CD14-positive monocyte (primary cell): ENCODE measurements at regions not wholly inside any gene's neighbourhood (a gene's known extent, or its start where the extent isn't known, plus 50 kb on each side); places are given as distances from the start of the nearest gene placed in this dataset.
"Not testable (repeated sequence)": the region's sequence is repeated elsewhere in the genome, so short reads cannot be mapped to it uniquely, and the experiment has no call there.

Experiments
- DNase-seq, 3 donors: peaks; one replicate each; pipeline ENCODE4 v3.0.0-alpha.2; 2011 to 2022
- H2AFZ ChIP-seq: 2 replicates; pipeline ENCODE4 v1.6.0; 2012; ENCODE audit warnings: mild to moderate bottlenecking, low read depth, low read length, inconsistent platforms; ENCODE audit not compliant: insufficient read depth, poor library complexity, severe bottlenecking
- H3K27ac ChIP-seq, 2 donors: 1 replicate in 1 of 2; 2 replicates in 1 of 2; pipeline ENCODE4 v1.5.1; 2012 to 2013; ENCODE audit warnings: low read length in 2 of 2, control low read depth in 1 of 2, inconsistent platforms in 1 of 2, low read depth in 1 of 2, mild to moderate bottlenecking in 1 of 2
- H3K27me3 ChIP-seq, 2 donors: one replicate each; pipeline versions ENCODE4 v1.6.0 to v1.6.1; 2011 to 2013; ENCODE audit warnings: low read length in 2 of 2; ENCODE audit not compliant: control insufficient read depth in 2 of 2, insufficient read depth in 2 of 2
- H3K36me3 ChIP-seq, 2 donors: replicated peaks in 1 of 2; 1 replicate in 1 of 2; 2 replicates in 1 of 2; pipeline versions ENCODE4 v1.5.1 to v1.6.1; 2012 to 2013; ENCODE audit warnings: low read length in 2 of 2, control low read depth in 1 of 2, inconsistent platforms in 1 of 2, mild to moderate bottlenecking in 1 of 2; ENCODE audit not compliant: insufficient read depth in 2 of 2, control insufficient read depth in 1 of 2
- H3K4me1 ChIP-seq, 2 donors: 1 replicate in 1 of 2; 2 replicates in 1 of 2; pipeline versions ENCODE4 v1.5.1 to v1.6.1; 2012 to 2013; ENCODE audit warnings: low read length in 2 of 2, control low read depth in 1 of 2, inconsistent platforms in 1 of 2, mild to moderate bottlenecking in 1 of 2, moderate library complexity in 1 of 2; ENCODE audit not compliant: insufficient read depth in 2 of 2, control insufficient read depth in 1 of 2
- H3K4me2 ChIP-seq: replicated peaks from 2 replicates; pipeline ENCODE3; 2012; ENCODE audit warnings: low read length, moderate library complexity, mild to moderate bottlenecking; ENCODE audit not compliant: poor library complexity, severe bottlenecking; ENCODE audit errors: extremely low read depth
- H3K4me3 ChIP-seq, 3 experiments: fragments of 200-600 bp in 1 of 3; sonication (generic) in 1 of 3; replicated peaks in 1 of 3; 1 replicate in 2 of 3; 2 replicates in 1 of 3; pipeline ENCODE4 v1.5.1; 2011 to 2013; ENCODE audit warnings: low read length in 3 of 3, mild to moderate bottlenecking in 3 of 3, control low read depth in 2 of 3, low read depth in 2 of 3, inconsistent platforms in 1 of 3, moderate library complexity in 1 of 3
- H3K79me2 ChIP-seq: 2 replicates; pipeline ENCODE4 v1.6.0; 2012; ENCODE audit warnings: mild to moderate bottlenecking, control low read depth, inconsistent platforms, low read length, moderate library complexity; ENCODE audit not compliant: insufficient read depth
- H3K9ac ChIP-seq: 2 replicates; pipeline ENCODE4 v1.6.0; 2017; ENCODE audit warnings: low read length, mild to moderate bottlenecking; ENCODE audit not compliant: insufficient read depth, poor library complexity, severe bottlenecking
- H3K9me3 ChIP-seq, 2 donors: replicated peaks in 1 of 2; 1 replicate in 1 of 2; 2 replicates in 1 of 2; pipeline versions ENCODE4 v1.5.1 to v1.6.1; 2012 to 2013; ENCODE audit warnings: low read length in 2 of 2, control low read depth in 1 of 2; ENCODE audit not compliant: control insufficient read depth in 1 of 2, insufficient read depth in 1 of 2
- H4K20me1 ChIP-seq: 2 replicates; pipeline ENCODE4 v1.6.0; 2012; ENCODE audit warnings: mild to moderate bottlenecking, low read length, control low read depth, moderate library complexity; ENCODE audit not compliant: insufficient read depth
- H3K27ac Mint-ChIP-seq, 7 donors: one replicate each; pipeline ENCODE4 v1.8.0; 2020; ENCODE audit warnings: mild to moderate bottlenecking in 7 of 7, mixed read lengths in 7 of 7, moderate library complexity in 6 of 7, inconsistent platforms in 2 of 7
- H3K27me3 Mint-ChIP-seq, 3 donors: one replicate each; pipeline ENCODE4 v1.8.0; 2021 to 2022; ENCODE audit warnings: low read depth in 3 of 3, mild to moderate bottlenecking in 3 of 3, mixed read lengths in 3 of 3, moderate library complexity in 3 of 3, inconsistent platforms in 1 of 3
- H3K36me3 Mint-ChIP-seq, 2 donors: one replicate each; pipeline ENCODE4 v1.8.0; 2020; ENCODE audit warnings: mixed read lengths in 2 of 2, inconsistent platforms in 1 of 2, mild to moderate bottlenecking in 1 of 2
- H3K4me1 Mint-ChIP-seq: one replicate; pipeline ENCODE4 v1.8.0; 2020; ENCODE audit warnings: mild to moderate bottlenecking, mixed read lengths
- H3K4me3 Mint-ChIP-seq, 2 donors: one replicate each; pipeline ENCODE4 v1.8.0; 2020; ENCODE audit warnings: mild to moderate bottlenecking in 2 of 2, mixed read lengths in 2 of 2, moderate library complexity in 1 of 2
- H3K9me3 Mint-ChIP-seq, 7 donors: one replicate each; pipeline ENCODE4 v1.8.0; 2020 to 2022; ENCODE audit warnings: mixed read lengths in 7 of 7, mild to moderate bottlenecking in 6 of 7, moderate library complexity in 6 of 7, inconsistent platforms in 2 of 7
- CTCF ChIP-seq: fragments of 200-600 bp; IDR thresholded peaks from one replicate; pipeline ENCODE4 v1.8.0; 2022; ENCODE audit warnings: antibody characterized with exemption, mild to moderate bottlenecking
- WGBS: methylation state at CpG from one replicate; pipeline ENCODE4 v1.1.5; 2013; ENCODE audit warnings: missing lambda C conversion rate; ENCODE audit not compliant: insufficient coverage; 5-methylcytosine and 5-hydroxymethylcytosine counted together
- intact Hi-C, 2 donors: fragments of 100-400 bp; cut with micrococcal nuclease; formaldehyde crosslinking; loops; one replicate each; pipeline versions ENCODE4 v1.15.0 to v1.15.1; 2023

- intact Hi-C loops: no loop called here
- H3K27me3 Mint-ChIP-seq: peaks cover 0 to 1% (median 0%) of the 10 kb centered on the region in 3 donors
- Histone ChIP-seq H3K79me2 (no peaks in the 10 kb centered on the region), H2AFZ (no peak overlapping the region), H3K4me2 (no peak overlapping the region), H3K4me1 (no peaks in the 10 kb centered on the region), H3K27ac (no peak overlapping the region), H3K9ac (no peak overlapping the region), H4K20me1 (no peaks in the 10 kb centered on the region), H3K4me3 (no peak overlapping the region), H3K9me3 (peaks cover 40 to 66% of the 10 kb centered on the region in 2 donors), H3K36me3 (no peaks in the 10 kb centered on the region), H3K27me3 (no peaks in the 10 kb centered on the region)
- no peaks in the 10 kb centered on the region for H3K4me1 Mint-ChIP-seq
- H3K9me3 Mint-ChIP-seq: peaks cover 24 to 53% (median 46%) of the 10 kb centered on the region in 7 donors
- TF ChIP-seq CTCF: no peak
- no peak overlapping the region for H3K4me3 Mint-ChIP-seq
- 83% methylated on average over 17 of the region's 17 CpGs for WGBS
- DNase-seq: no peak
- no peaks in the 10 kb centered on the region for H3K36me3 Mint-ChIP-seq
- H3K27ac Mint-ChIP-seq: no peak overlapping the region
Measured at GRCh38 chr19:56919308-56919995, 78.9 kb upstream of the PEG3 start.

DNA sequence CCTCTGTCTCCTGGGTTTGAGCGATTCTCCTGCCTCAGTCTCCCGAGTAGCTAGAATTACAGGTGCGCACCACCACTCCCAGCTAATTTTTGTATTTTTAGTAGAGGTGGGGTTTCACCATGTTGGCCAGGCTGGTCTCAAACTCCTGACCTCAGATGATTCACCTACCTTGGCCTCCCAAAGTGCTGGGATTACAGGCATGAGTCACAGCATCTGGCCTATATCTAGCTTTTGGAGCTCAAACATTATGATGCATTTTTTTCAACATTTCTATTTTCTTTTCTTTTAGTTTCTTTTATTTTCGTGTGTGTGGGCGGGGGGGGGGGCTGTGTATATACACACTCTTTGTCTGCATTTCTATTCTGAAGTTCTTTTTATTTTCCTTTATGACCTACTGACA lies 85.6 kb upstream of the PEG3 start:
- H4K20me1 ChIP-seq, DNase-seq, H3K36me3 Mint-ChIP-seq, H3K27me3 Mint-ChIP-seq, H3K4me1 Mint-ChIP-seq, H3K27me3 ChIP-seq, intact Hi-C loops, H3K4me1 ChIP-seq, H3K79me2 ChIP-seq, H3K9ac ChIP-seq, H3K27ac ChIP-seq, H3K36me3 ChIP-seq, H3K4me3 ChIP-seq, H2AFZ ChIP-seq, H3K4me3 Mint-ChIP-seq, H3K27ac Mint-ChIP-seq, H3K4me2 ChIP-seq: not testable (repeated sequence)
- H3K9me3 ChIP-seq: peaks cover 47 to 62% of the 10 kb centered on the region in 2 donors
- peaks cover 27 to 64% (median 36%) of the 10 kb centered on the region in 7 donors for H3K9me3 Mint-ChIP-seq
- no CpG with 5 or more reads among the region's 5 CpGs for WGBS
